Stimulated activated CD4-positive, alpha-beta T cell treated with anti-CD3 and anti-CD28 coated beads, Interleukin-2, amount 100 ng/mL, for 4 hours (primary cell): ENCODE measurements at regions not wholly inside any gene's neighbourhood (a gene's known extent, or its start where the extent isn't known, plus 50 kb on each side); places are given as distances from the start of the nearest gene placed in this dataset.
"Not testable (repeated sequence)": the region's sequence is repeated elsewhere in the genome, so short reads cannot be mapped to it uniquely, and the experiment has no call there.

Experiments
- DNase-seq: peaks from one replicate; pipeline ENCODE4 v3.0.0-alpha.2; 2020; ENCODE audit warnings: low read depth

- no peak for DNase-seq
These were observed 87.3 kb upstream of the RPL38 start for GRCh38 chr17:74116087-74116717.

- no peak for DNase-seq
These were observed 86.3 kb upstream of the RPL38 start for GRCh38 chr17:74117087-74117698.

GRCh38 chr17:74117999-74118421 lies 85.5 kb upstream of the RPL38 start:
- no peak for DNase-seq

- DNase-seq = no peak
These were observed 85.0 kb upstream of the RPL38 start for GRCh38 chr17:74118504-74118903.

- DNase-seq = no peak
These were observed 84.4 kb upstream of the RPL38 start for GRCh38 chr17:74119049-74119580.

- DNase-seq = no peak
These were observed 83.5 kb upstream of the RPL38 start for GRCh38 chr17:74119965-74120364.

- no peak for DNase-seq
These were observed 80.1 kb upstream of the RPL38 start for GRCh38 chr17:74123350-74123749.

GRCh38 chr17:74123866-74124444 lies 79.5 kb upstream of the RPL38 start:
- no peak for DNase-seq

GRCh38 chr17:74125156-74125555 lies 78.3 kb upstream of the RPL38 start:
- DNase-seq = no peak

GRCh38 chr17:74126179-74126900 lies 77.1 kb upstream of the RPL38 start:
- DNase-seq = no peak

GRCh38 chr17:74126959-74127358 lies 76.5 kb upstream of the RPL38 start:
- no peak for DNase-seq

GRCh38 chr17:74128456-74129211 lies 74.8 kb upstream of the RPL38 start:
- DNase-seq = no peak

GRCh38 chr17:74129800-74130199 lies 73.7 kb upstream of the RPL38 start:
- DNase-seq = not testable (repeated sequence)

- DNase-seq = no peak
These were observed 73.2 kb upstream of the RPL38 start for GRCh38 chr17:74130276-74130675.

- no peak for DNase-seq
These were observed 72.6 kb upstream of the RPL38 start for GRCh38 chr17:74130841-74131240.

- no peak for DNase-seq
These were observed 71.1 kb upstream of the RPL38 start for GRCh38 chr17:74132354-74132753.

GRCh38 chr17:74133740-74134139 lies 69.7 kb upstream of the RPL38 start:
- no peak for DNase-seq

GRCh38 chr17:74134234-74134633 lies 69.2 kb upstream of the RPL38 start:
- DNase-seq = not testable (repeated sequence)

GRCh38 chr17:74134991-74135390 lies 68.5 kb upstream of the RPL38 start:
- no peak for DNase-seq

- no peak for DNase-seq
These were observed 67.9 kb upstream of the RPL38 start for GRCh38 chr17:74135391-74136167.

- DNase-seq = no peak
These were observed 66.1 kb upstream of the RPL38 start for GRCh38 chr17:74137416-74137815.
